ENCODE measurements at regions not wholly inside any gene's neighbourhood (a gene's known extent, or its start where the extent isn't known, plus 50 kb on each side); places are given as distances from the start of the nearest gene placed in this dataset.

DNA sequence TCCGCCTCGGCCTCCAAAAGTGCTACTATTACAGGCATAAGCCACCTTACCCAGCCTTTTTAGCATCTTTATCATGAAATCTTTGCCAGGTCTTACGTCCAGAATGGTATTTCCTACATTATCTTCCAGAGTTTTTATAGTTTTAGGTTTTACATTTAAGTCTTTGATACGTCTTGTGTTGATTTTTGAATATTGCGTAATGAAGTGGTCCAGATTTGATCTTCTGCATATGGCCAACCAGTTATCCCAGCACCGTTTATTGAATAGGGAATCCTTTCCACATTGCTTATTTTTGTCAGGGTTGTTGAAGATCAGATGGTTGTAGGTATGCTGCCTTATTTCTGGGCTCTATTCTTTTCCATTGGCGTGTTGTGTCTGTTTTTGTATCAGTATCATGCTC, 349.6 kb downstream of the KCTD8 start:
- intact Hi-C loops (cut with DNase I), result no loop called here
- Histone ChIP-seq H3K4me1 (no peaks in the 10 kb centered on the region), H3K9me3 (no peaks in the 10 kb centered on the region), H3K27ac (no peak overlapping the region), H3K27me3 (no peaks in the 10 kb centered on the region), H3K36me3 (no peaks in the 10 kb centered on the region), H3K4me3 (no peak overlapping the region)
- TF ChIP-seq CTCF (IDR thresholded peaks at IDR 0.05), result no peak
- FAIRE-seq (no peak), DNase-seq (no peak), ATAC-seq (no peak)
- WGBS, 2 donors, result 66 to 73% methylated on average over 7 of the region's 7 CpGs

DNA sequence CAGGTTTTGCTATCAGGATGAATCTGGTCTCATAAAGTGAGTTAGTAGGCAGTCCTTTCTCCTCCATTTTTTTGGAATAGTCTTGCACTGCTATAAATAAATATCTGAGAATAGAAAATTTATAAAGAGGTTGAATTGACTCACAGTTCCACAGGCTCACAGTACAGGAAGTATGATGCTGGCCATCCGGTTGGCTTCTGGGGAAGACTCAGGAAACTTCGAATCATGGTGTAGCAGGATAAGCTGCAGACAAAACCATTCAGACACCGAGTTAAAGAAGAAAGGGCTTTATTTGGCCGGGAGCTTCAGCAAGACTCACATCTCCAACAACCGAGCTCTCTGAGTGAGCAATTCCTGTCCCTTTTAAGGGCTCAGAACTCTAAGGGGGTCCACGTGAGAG, 348.2 kb downstream of the KCTD8 start:
- Histone ChIP-seq H3K36me3 (no peaks in the 10 kb centered on the region), H3K9me3 (no peaks in the 10 kb centered on the region), H3K4me3 (no peak overlapping the region), H3K27me3 (no peaks in the 10 kb centered on the region), H3K27ac (no peak overlapping the region), H3K4me1 (no peaks in the 10 kb centered on the region)
- no peak for DNase-seq
- FAIRE-seq, result no peak
- ATAC-seq, result no peak
- no peak for TF ChIP-seq CTCF (IDR thresholded peaks at IDR 0.05)
- intact Hi-C loops (cut with DNase I), result no loop called here
- 61 to 71% methylated on average over 6 of the region's 6 CpGs for WGBS, 2 donors

GRCh38 chr4:44118971-44119680, 329.5 kb downstream of the KCTD8 start:
- TF ChIP-seq CTCF (IDR thresholded peaks at IDR 0.05), result no peak
- FAIRE-seq (no peak), DNase-seq (no peak), ATAC-seq (no peak)
- no peaks in the 10 kb centered on the region for H3K36me3 ChIP-seq
- WGBS, 2 donors, result 39 to 46% methylated on average over 3 of the region's 3 CpGs
- no peak overlapping the region for H3K4me3 ChIP-seq
- intact Hi-C loops (cut with DNase I), result no loop called here
- no peaks in the 10 kb centered on the region for H3K9me3 ChIP-seq
- no peaks in the 10 kb centered on the region for H3K27me3 ChIP-seq
- H3K27ac ChIP-seq, result no peak overlapping the region
- no peaks in the 10 kb centered on the region for H3K4me1 ChIP-seq

- TF ChIP-seq CTCF (IDR thresholded peaks at IDR 0.05), result no peak
- Histone ChIP-seq H3K4me3 (no peak overlapping the region), H3K36me3 (no peaks in the 10 kb centered on the region), H3K4me1 (no peaks in the 10 kb centered on the region), H3K9me3 (no peaks in the 10 kb centered on the region), H3K27me3 (no peaks in the 10 kb centered on the region), H3K27ac (no peak overlapping the region)
- 61 to 67% methylated on average over 2 of the region's 2 CpGs for WGBS, 2 donors
- FAIRE-seq, result no peak
- intact Hi-C loops (cut with DNase I), result no loop called here
- no peak for DNase-seq
- ATAC-seq, result no peak
These were observed 328.0 kb downstream of the KCTD8 start for GRCh38 chr4:44120646-44121045.

DNA sequence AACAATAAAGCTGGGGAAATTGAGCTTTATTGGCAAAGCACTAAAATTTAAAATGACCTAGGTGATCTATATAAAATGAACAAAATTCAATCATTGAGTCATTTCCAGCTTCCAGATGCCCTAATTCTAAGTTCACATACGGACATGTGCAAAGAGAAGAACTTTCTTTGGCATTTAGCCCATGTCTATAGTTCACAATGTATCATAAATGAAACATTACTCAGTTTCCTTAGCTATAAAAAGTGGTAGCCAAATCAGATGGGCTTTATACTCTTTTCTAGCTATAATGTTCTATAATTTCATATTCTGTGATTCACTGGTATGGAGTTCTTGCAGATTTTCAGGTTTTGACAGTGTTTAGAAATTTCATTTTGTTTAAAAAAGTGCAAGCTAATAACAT, 327.4 kb downstream of the KCTD8 start:
- 35 to 40% methylated on average over 1 of the region's 1 CpG for WGBS, 2 donors
- Histone ChIP-seq H3K36me3 (no peaks in the 10 kb centered on the region), H3K27ac (no peak overlapping the region), H3K4me3 (no peak overlapping the region), H3K4me1 (no peaks in the 10 kb centered on the region), H3K9me3 (no peaks in the 10 kb centered on the region), H3K27me3 (no peaks in the 10 kb centered on the region)
- ATAC-seq (no peak), DNase-seq (no peak), FAIRE-seq (no peak)
- no peak for TF ChIP-seq CTCF (IDR thresholded peaks at IDR 0.05)
- intact Hi-C loops (cut with DNase I), result no loop called here

Measured in pancreas (tissue), 10 donors.